H9 (cell line): ENCODE measurements at regions not wholly inside any gene's neighbourhood (a gene's known extent, or its start where the extent isn't known, plus 50 kb on each side); places are given as distances from the start of the nearest gene placed in this dataset.

ENCODE experiments used
- DNase-seq: peaks from one replicate; pipeline ENCODE4 v3.0.0-alpha.2; 2017
- H2AFZ ChIP-seq: one replicate; pipeline ENCODE4 v1.6.1; 2013; ENCODE audit warnings: mild to moderate bottlenecking, low read length, control low read depth, moderate library complexity
- H2AK5ac ChIP-seq: 2 replicates; pipeline ENCODE4 v1.6.1; 2013; ENCODE audit warnings: low read length, control low read depth, mixed read lengths; ENCODE audit not compliant: insufficient read length
- H2BK120ac ChIP-seq: one replicate; pipeline ENCODE4 v1.6.1; 2013; ENCODE audit warnings: low read depth, mild to moderate bottlenecking, low read length, control low read depth, inconsistent platforms; ENCODE audit not compliant: poor library complexity, severe bottlenecking
- H2BK12ac ChIP-seq: 2 replicates; pipeline ENCODE4 v1.6.1; 2013; ENCODE audit warnings: low read length, control low read depth, mixed read lengths, low read depth; ENCODE audit not compliant: insufficient read length
- H2BK15ac ChIP-seq: 2 replicates; pipeline ENCODE4 v1.6.1; 2013; ENCODE audit warnings: low read depth, low read length, control low read depth
- H2BK20ac ChIP-seq: one replicate; pipeline ENCODE4 v1.6.1; 2013; ENCODE audit warnings: low read depth, mild to moderate bottlenecking, low read length, control low read depth, inconsistent platforms; ENCODE audit not compliant: poor library complexity, severe bottlenecking
- H2BK5ac ChIP-seq: 2 replicates; pipeline ENCODE4 v1.6.1; 2013; ENCODE audit warnings: low read length, control low read depth, mixed read lengths; ENCODE audit not compliant: insufficient read length
- H3K14ac ChIP-seq: 2 replicates; pipeline ENCODE4 v1.6.1; 2013; ENCODE audit warnings: low read length, control low read depth; ENCODE audit not compliant: insufficient read depth
- H3K18ac ChIP-seq: 2 replicates; pipeline ENCODE4 v1.6.1; 2013; ENCODE audit warnings: low read depth, mild to moderate bottlenecking, mixed read lengths, low read length, control low read depth; ENCODE audit not compliant: insufficient read length
- H3K23ac ChIP-seq: 2 replicates; pipeline ENCODE4 v1.6.1; 2013; ENCODE audit warnings: low read length, control low read depth, mixed read lengths, low read depth; ENCODE audit not compliant: insufficient read length
- H3K23me2 ChIP-seq: 2 replicates; pipeline ENCODE4 v1.6.1; 2013; ENCODE audit warnings: low read depth, mild to moderate bottlenecking, mixed read lengths, low read length, control low read depth; ENCODE audit not compliant: insufficient read length, poor library complexity, severe bottlenecking
- H3K27ac ChIP-seq: 2 replicates; pipeline ENCODE4 v1.5.1; 2013; ENCODE audit warnings: low read length, control low read depth, mixed read lengths, low read depth; ENCODE audit not compliant: insufficient read length
- H3K27me3 ChIP-seq: 2 replicates; pipeline ENCODE4 v1.6.1; 2013; ENCODE audit warnings: low read length, control low read depth, inconsistent platforms; ENCODE audit not compliant: insufficient read depth
- H3K4ac ChIP-seq: 2 replicates; pipeline ENCODE4 v1.6.1; 2013; ENCODE audit warnings: low read depth, mild to moderate bottlenecking, control low read depth, inconsistent platforms, low read length, moderate library complexity
- H3K4me1 ChIP-seq: 2 replicates; pipeline ENCODE4 v1.6.1; 2013; ENCODE audit warnings: low read length, control low read depth, inconsistent platforms; ENCODE audit not compliant: insufficient read depth
- H3K4me2 ChIP-seq: 2 replicates; pipeline ENCODE4 v1.6.1; 2013; ENCODE audit warnings: low read length, control low read depth, mixed read lengths; ENCODE audit not compliant: insufficient read length, insufficient read depth
- H3K56ac ChIP-seq: 2 replicates; pipeline ENCODE4 v1.6.1; 2013; ENCODE audit warnings: low read depth, mild to moderate bottlenecking, mixed read lengths, low read length, control low read depth; ENCODE audit not compliant: insufficient read length
- H3K79me1 ChIP-seq: 2 replicates; pipeline ENCODE4 v1.6.1; 2013; ENCODE audit warnings: low read depth, mild to moderate bottlenecking, moderate library complexity, low read length, control low read depth, inconsistent platforms; ENCODE audit not compliant: insufficient read depth, poor library complexity, severe bottlenecking
- H3K79me2 ChIP-seq: 2 replicates; pipeline ENCODE4 v1.6.1; 2013; ENCODE audit warnings: low read length, control low read depth, inconsistent platforms; ENCODE audit not compliant: insufficient read depth
- H3K9ac ChIP-seq: 2 replicates; pipeline ENCODE4 v1.6.1; 2013; ENCODE audit warnings: low read length, control low read depth, mixed read lengths; ENCODE audit not compliant: insufficient read length; ENCODE audit errors: extremely low read depth
- H3K9me3 ChIP-seq: one replicate; pipeline ENCODE4 v1.6.1; 2013; ENCODE audit warnings: low read depth, low read length, inconsistent platforms; ENCODE audit not compliant: control insufficient read depth
- H3T11ph ChIP-seq: one replicate; pipeline ENCODE4 v1.6.1; 2013; ENCODE audit warnings: mild to moderate bottlenecking, low read length, control low read depth, inconsistent platforms
- H4K20me1 ChIP-seq: one replicate; pipeline ENCODE4 v1.6.1; 2013; ENCODE audit not compliant: control insufficient read depth, insufficient read length, insufficient read depth
- H4K5ac ChIP-seq: 2 replicates; pipeline ENCODE4 v1.6.1; 2013; ENCODE audit warnings: low read depth, mild to moderate bottlenecking, mixed read lengths, low read length, control low read depth; ENCODE audit not compliant: insufficient read length
- H4K8ac ChIP-seq: replicated peaks from 2 replicates; pipeline ENCODE4 v1.6.1; 2013; ENCODE audit warnings: low read length, control low read depth, mixed read lengths, low read depth; ENCODE audit not compliant: insufficient read length
- H4K91ac ChIP-seq: 2 replicates; pipeline ENCODE4 v1.6.1; 2013; ENCODE audit warnings: low read depth, mild to moderate bottlenecking, moderate library complexity, mixed read lengths, low read length, control low read depth; ENCODE audit not compliant: insufficient read length
- H3K27ac Mint-ChIP-seq, 3 experiments: 2 replicates in 2 of 3; 3 replicates in 1 of 3; pipeline ENCODE4 v1.8.0; 2020 to 2021; ENCODE audit warnings: mixed read lengths in 3 of 3, mild to moderate bottlenecking in 1 of 3, moderate library complexity in 1 of 3
- H3K27me3 Mint-ChIP-seq: 2 replicates; pipeline ENCODE4 v1.8.0; 2021; ENCODE audit warnings: low read depth, mild to moderate bottlenecking, moderate library complexity, mixed read lengths
- H3K36me3 Mint-ChIP-seq, 3 experiments: 2 replicates in 2 of 3; 3 replicates in 1 of 3; pipeline ENCODE4 v1.8.0; 2020 to 2021; ENCODE audit warnings: low read depth in 3 of 3, mixed read lengths in 3 of 3; ENCODE audit not compliant: insufficient read depth in 1 of 3
- H3K4me1 Mint-ChIP-seq, 2 experiments: 2 replicates each; pipeline ENCODE4 v1.8.0; 2020; ENCODE audit warnings: mixed read lengths in 2 of 2
- H3K4me3 Mint-ChIP-seq, 2 experiments: 2 replicates in 1 of 2; 3 replicates in 1 of 2; pipeline ENCODE4 v1.8.0; 2020 to 2021; ENCODE audit warnings: mild to moderate bottlenecking in 2 of 2, mixed read lengths in 2 of 2, moderate library complexity in 1 of 2
- H3K9me3 Mint-ChIP-seq, 2 experiments: 2 replicates in 1 of 2; 3 replicates in 1 of 2; pipeline ENCODE4 v1.8.0; 2020; ENCODE audit warnings: mild to moderate bottlenecking in 2 of 2, mixed read lengths in 2 of 2, moderate library complexity in 1 of 2
- CTCF ChIP-seq: fragments of 200-600 bp; sonication (generic); conservative IDR thresholded peaks from 3 replicates; pipeline ENCODE4 v1.8.0; 2021; ENCODE audit warnings: antibody characterized with exemption, mild to moderate bottlenecking
- WGBS: extraction: QIAGEN DNeasy Blood & Tissue Kit; methylation state at CpG from one replicate; pipeline ENCODE4 v1.1.7; 2013; ENCODE audit warnings: missing lambda C conversion rate, low lambda C conversion rate, mixed read lengths; ENCODE audit not compliant: insufficient read length; ENCODE audit errors: extremely low coverage; 5-methylcytosine and 5-hydroxymethylcytosine counted together

- Mint-ChIP-seq H3K27ac (no peak overlapping the region), H3K4me3 (no peak overlapping the region), H3K27me3 (0 out of 2 replicates have a peak, but pooled peaks cover 1% of the 10 kb centered on the region), H3K36me3 (no peaks in the 10 kb centered on the region), H3K4me1 (peaks cover 0 to 4% of the 10 kb centered on the region in 2 experiments; a peak in 1 of 4 replicates), H3K9me3 (peaks cover 0 to 2% of the 10 kb centered on the region in 2 experiments; a peak in 1 of 5 replicates)
- no peaks in the 10 kb centered on the region for H3K79me1 ChIP-seq
- H4K91ac ChIP-seq = no peak overlapping the region
- 0 out of 2 replicates have a peak, but pooled peaks cover 5% of the 10 kb centered on the region for H3K4me1 ChIP-seq
- H2BK5ac ChIP-seq = no peak overlapping the region
- H2BK12ac ChIP-seq = no peak overlapping the region
- no peak overlapping the region for H3T11ph ChIP-seq
- no peak for DNase-seq
- H4K5ac ChIP-seq = no peak overlapping the region
- no peak overlapping the region for H3K27ac ChIP-seq
- no peak overlapping the region for H3K9ac ChIP-seq
- no peak for TF ChIP-seq CTCF
- no peak overlapping the region for H2BK15ac ChIP-seq
- no peaks in the 10 kb centered on the region for H3K27me3 ChIP-seq
- H3K23me2 ChIP-seq = no peaks in the 10 kb centered on the region
- H4K8ac ChIP-seq = no peak overlapping the region
- no peak overlapping the region for H2AK5ac ChIP-seq
- no peak overlapping the region for H3K14ac ChIP-seq
- H4K20me1 ChIP-seq = no peaks in the 10 kb centered on the region
- WGBS = no CpG with 5 or more reads among the region's 2 CpGs
- no peaks in the 10 kb centered on the region for H3K79me2 ChIP-seq
- H2BK120ac ChIP-seq = no peak overlapping the region
- no peak overlapping the region for H3K18ac ChIP-seq
- no peak overlapping the region for H3K4ac ChIP-seq
- no peak overlapping the region for H2BK20ac ChIP-seq
- H3K56ac ChIP-seq = no peak overlapping the region
- no peaks in the 10 kb centered on the region for H3K9me3 ChIP-seq
- H2AFZ ChIP-seq = no peak overlapping the region
- no peak overlapping the region for H3K4me2 ChIP-seq
- no peak overlapping the region for H3K23ac ChIP-seq
Observed at GRCh38 chr6:74058606-74059005, 362.6 kb downstream of the CD109 start.
